Skeletal muscle tissue (tissue), 4 donors: ENCODE measurements at regions not wholly inside any gene's neighbourhood (a gene's known extent, or its start where the extent isn't known, plus 50 kb on each side); places are given as distances from the start of the nearest gene placed in this dataset. TPM values are rescaled to one million over a fixed set of nuclear protein-coding genes. Genes with fewer than 3 reads are reported as not detected.
"Not testable (repeated sequence)": the region's sequence is repeated elsewhere in the genome, so short reads cannot be mapped to it uniquely, and the experiment has no call there.

Experiments used
- H3K27ac ChIP-seq: one replicate; pipeline ENCODE4 v1.7.0; 2013; ENCODE audit warnings: mild to moderate bottlenecking, low read depth, low read length, inconsistent platforms
- H3K27me3 ChIP-seq, 3 donors: one replicate each; pipeline ENCODE4 v1.7.0; 2013; ENCODE audit warnings: low read length in 3 of 3; ENCODE audit not compliant: control insufficient read depth in 3 of 3, insufficient read depth in 3 of 3
- H3K36me3 ChIP-seq, 3 donors: one replicate each; pipeline ENCODE4 v1.7.0; 2013; ENCODE audit warnings: low read length in 3 of 3; ENCODE audit not compliant: control insufficient read depth in 3 of 3, insufficient read depth in 3 of 3
- H3K4me1 ChIP-seq, 3 donors: one replicate each; pipeline ENCODE4 v1.7.0; 2013; ENCODE audit warnings: low read length in 3 of 3, mild to moderate bottlenecking in 3 of 3; ENCODE audit not compliant: control insufficient read depth in 3 of 3, insufficient read depth in 3 of 3
- H3K4me3 ChIP-seq, 3 donors: one replicate each; pipeline ENCODE4 v1.7.0; 2013; ENCODE audit warnings: low read length in 3 of 3
- H3K9ac ChIP-seq, 3 donors: one replicate each; pipeline ENCODE4 v1.7.0; 2013; ENCODE audit warnings: low read length in 3 of 3, mild to moderate bottlenecking in 3 of 3, moderate library complexity in 2 of 3, low read depth in 1 of 3
- H3K9me3 ChIP-seq, 3 donors: one replicate each; pipeline ENCODE4 v1.7.0; 2013; ENCODE audit warnings: low read length in 3 of 3; ENCODE audit not compliant: control insufficient read depth in 3 of 3
- small RNA-seq: library from RNA; depleted of rRNA; stranded (forward); fragments of <200 nt; gene quantifications from one replicate; pipeline ENCODE3, GENCODE V24; 2014
- donor health status: Osteomylitis.

GRCh38 chr17:30586818-30587595 lies 109.8 kb downstream of the GOSR1 start:
- Histone ChIP-seq H3K4me1 (no peaks in the 10 kb centered on the region), H3K27ac (no peak overlapping the region), H3K27me3 (no peaks in the 10 kb centered on the region)

GRCh38 chr17:30584810-30585209 lies 107.6 kb downstream of the GOSR1 start:
- no peaks in the 10 kb centered on the region for H3K4me1 ChIP-seq
- no peaks in the 10 kb centered on the region for H3K36me3 ChIP-seq
- no peaks in the 10 kb centered on the region for H3K27me3 ChIP-seq
- H3K27ac ChIP-seq: no peak overlapping the region
- H3K4me3 ChIP-seq: no peak overlapping the region
- no peak overlapping the region for H3K9ac ChIP-seq
- no peaks in the 10 kb centered on the region for H3K9me3 ChIP-seq

More at GRCh38 chr17:30586818-30587595, 109.8 kb downstream of the GOSR1 start:
- Histone ChIP-seq H3K9ac (no peak overlapping the region), H3K4me3 (no peak overlapping the region), H3K36me3 (no peaks in the 10 kb centered on the region), H3K9me3 (no peaks in the 10 kb centered on the region)

GRCh38 chr17:30580916-30581315 lies 103.7 kb downstream of the GOSR1 start:
- H3K9ac ChIP-seq: no peak overlapping the region
- H3K9me3 ChIP-seq: no peaks in the 10 kb centered on the region
- H3K27me3 ChIP-seq: peaks cover 0 to 5% (median 0%) of the 10 kb centered on the region in 3 donors
- H3K4me1 ChIP-seq: no peaks in the 10 kb centered on the region
- H3K36me3 ChIP-seq: no peaks in the 10 kb centered on the region
- H3K27ac ChIP-seq: no peak overlapping the region
- H3K4me3 ChIP-seq: no peak overlapping the region

- Histone ChIP-seq H3K9ac (no peak overlapping the region), H3K9me3 (no peaks in the 10 kb centered on the region), H3K27ac (no peak overlapping the region), H3K27me3 (peaks cover 0 to 5% (median 0%) of the 10 kb centered on the region in 3 donors), H3K36me3 (no peaks in the 10 kb centered on the region), H3K4me3 (no peak overlapping the region), H3K4me1 (no peaks in the 10 kb centered on the region)
Observed at GRCh38 chr17:30579610-30580315, 102.6 kb downstream of the GOSR1 start.

GRCh38 chr17:30578015-30578717 lies 101.0 kb downstream of the GOSR1 start:
- H3K36me3 ChIP-seq, H3K9me3 ChIP-seq, H3K4me3 ChIP-seq, H3K4me1 ChIP-seq, H3K27me3 ChIP-seq, H3K27ac ChIP-seq, H3K9ac ChIP-seq: not testable (repeated sequence)

Small RNAs in the stretch of these regions (small RNA-seq; reads per million reads assigned to genes)
- gene AC005562.1: not detected
- gene AC127024.7: not detected
- gene RN7SL316P: not detected
